HEK293T (cell line): ENCODE measurements at regions not wholly inside any gene's neighbourhood (a gene's known extent, or its start where the extent isn't known, plus 50 kb on each side); places are given as distances from the start of the nearest gene placed in this dataset.

Source experiments
- CTBP1 ChIP-seq: fragments of 450-650 bp; IDR thresholded peaks from 2 replicates; pipeline ENCODE4 v1.6.1; 2016; ENCODE audit warnings: borderline replicate concordance
- ELF4 ChIP-seq: fragments of 450-650 bp; IDR thresholded peaks from 2 replicates; pipeline ENCODE4 v1.6.1; 2017; ENCODE audit warnings: antibody characterized with exemption
- FOXA1 ChIP-seq: fragments of 450-650 bp; IDR thresholded peaks from 2 replicates; pipeline ENCODE4 v1.6.1; 2016; ENCODE audit warnings: mild to moderate bottlenecking
- LEF1 ChIP-seq: fragments of 450-650 bp; IDR thresholded peaks from 2 replicates; pipeline ENCODE4 v1.6.1; 2017; ENCODE audit warnings: mild to moderate bottlenecking, borderline replicate concordance

DNA sequence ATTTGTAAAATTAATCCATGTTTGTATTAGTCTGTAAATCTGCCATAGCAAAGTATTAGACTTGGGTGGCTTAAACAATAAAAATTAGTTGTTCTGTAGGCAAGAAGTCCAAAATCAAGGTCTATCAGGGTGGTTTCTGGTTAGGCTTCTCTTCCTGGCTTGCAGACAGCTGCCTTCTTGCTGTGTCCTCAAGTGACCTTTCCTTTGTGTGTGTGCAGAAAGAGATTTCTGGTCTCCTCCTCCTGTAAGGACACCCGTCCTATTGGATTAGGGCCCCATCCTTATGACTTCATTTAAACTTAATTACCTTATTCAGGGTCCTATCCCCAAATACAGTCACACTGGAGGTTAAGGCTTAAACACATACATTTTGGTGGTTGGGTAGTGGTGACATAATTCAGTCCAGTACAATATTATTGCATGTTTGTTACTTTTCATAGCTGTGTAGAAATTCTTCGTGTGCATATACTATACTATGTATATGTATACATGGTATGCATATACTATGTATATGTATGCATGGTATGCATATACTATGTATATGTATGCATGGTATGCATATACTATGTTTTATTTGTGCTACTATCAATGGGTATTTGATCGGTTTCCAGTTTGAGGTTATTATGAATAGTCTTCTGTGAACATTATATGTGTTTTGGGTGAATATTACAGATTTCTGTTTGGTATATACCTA lies 57.9 kb upstream of the RNU6-1 start:
- no peak for TF ChIP-seq CTBP1
- TF ChIP-seq ELF4 = no peak
- TF ChIP-seq LEF1 = no peak
- no peak for TF ChIP-seq FOXA1
